H9 (cell line): ENCODE measurements at regions not wholly inside any gene's neighbourhood (a gene's known extent, or its start where the extent isn't known, plus 50 kb on each side); places are given as distances from the start of the nearest gene placed in this dataset.
A peak's percentile ranks its signal among the peaks of the same experiment; 100 is the strongest.

Source experiments
- DNase-seq: peaks from one replicate; pipeline ENCODE4 v3.0.0-alpha.2; 2017
- H2AFZ ChIP-seq: one replicate; pipeline ENCODE4 v1.6.1; 2013; ENCODE audit warnings: mild to moderate bottlenecking, low read length, control low read depth, moderate library complexity
- H2AK5ac ChIP-seq: 2 replicates; pipeline ENCODE4 v1.6.1; 2013; ENCODE audit warnings: low read length, control low read depth, mixed read lengths; ENCODE audit not compliant: insufficient read length
- H2BK120ac ChIP-seq: one replicate; pipeline ENCODE4 v1.6.1; 2013; ENCODE audit warnings: low read depth, mild to moderate bottlenecking, low read length, control low read depth, inconsistent platforms; ENCODE audit not compliant: poor library complexity, severe bottlenecking
- H2BK12ac ChIP-seq: 2 replicates; pipeline ENCODE4 v1.6.1; 2013; ENCODE audit warnings: low read length, control low read depth, mixed read lengths, low read depth; ENCODE audit not compliant: insufficient read length
- H2BK15ac ChIP-seq: 2 replicates; pipeline ENCODE4 v1.6.1; 2013; ENCODE audit warnings: low read depth, low read length, control low read depth
- H2BK20ac ChIP-seq: one replicate; pipeline ENCODE4 v1.6.1; 2013; ENCODE audit warnings: low read depth, mild to moderate bottlenecking, low read length, control low read depth, inconsistent platforms; ENCODE audit not compliant: poor library complexity, severe bottlenecking
- H2BK5ac ChIP-seq: 2 replicates; pipeline ENCODE4 v1.6.1; 2013; ENCODE audit warnings: low read length, control low read depth, mixed read lengths; ENCODE audit not compliant: insufficient read length
- H3K14ac ChIP-seq: 2 replicates; pipeline ENCODE4 v1.6.1; 2013; ENCODE audit warnings: low read length, control low read depth; ENCODE audit not compliant: insufficient read depth
- H3K18ac ChIP-seq: 2 replicates; pipeline ENCODE4 v1.6.1; 2013; ENCODE audit warnings: low read depth, mild to moderate bottlenecking, mixed read lengths, low read length, control low read depth; ENCODE audit not compliant: insufficient read length
- H3K23ac ChIP-seq: 2 replicates; pipeline ENCODE4 v1.6.1; 2013; ENCODE audit warnings: low read length, control low read depth, mixed read lengths, low read depth; ENCODE audit not compliant: insufficient read length
- H3K23me2 ChIP-seq: 2 replicates; pipeline ENCODE4 v1.6.1; 2013; ENCODE audit warnings: low read depth, mild to moderate bottlenecking, mixed read lengths, low read length, control low read depth; ENCODE audit not compliant: insufficient read length, poor library complexity, severe bottlenecking
- H3K27ac ChIP-seq: 2 replicates; pipeline ENCODE4 v1.5.1; 2013; ENCODE audit warnings: low read length, control low read depth, mixed read lengths, low read depth; ENCODE audit not compliant: insufficient read length
- H3K27me3 ChIP-seq: 2 replicates; pipeline ENCODE4 v1.6.1; 2013; ENCODE audit warnings: low read length, control low read depth, inconsistent platforms; ENCODE audit not compliant: insufficient read depth
- H3K4ac ChIP-seq: 2 replicates; pipeline ENCODE4 v1.6.1; 2013; ENCODE audit warnings: low read depth, mild to moderate bottlenecking, control low read depth, inconsistent platforms, low read length, moderate library complexity
- H3K4me1 ChIP-seq: 2 replicates; pipeline ENCODE4 v1.6.1; 2013; ENCODE audit warnings: low read length, control low read depth, inconsistent platforms; ENCODE audit not compliant: insufficient read depth
- H3K4me2 ChIP-seq: 2 replicates; pipeline ENCODE4 v1.6.1; 2013; ENCODE audit warnings: low read length, control low read depth, mixed read lengths; ENCODE audit not compliant: insufficient read length, insufficient read depth
- H3K56ac ChIP-seq: 2 replicates; pipeline ENCODE4 v1.6.1; 2013; ENCODE audit warnings: low read depth, mild to moderate bottlenecking, mixed read lengths, low read length, control low read depth; ENCODE audit not compliant: insufficient read length
- H3K79me1 ChIP-seq: 2 replicates; pipeline ENCODE4 v1.6.1; 2013; ENCODE audit warnings: low read depth, mild to moderate bottlenecking, moderate library complexity, low read length, control low read depth, inconsistent platforms; ENCODE audit not compliant: insufficient read depth, poor library complexity, severe bottlenecking
- H3K79me2 ChIP-seq: 2 replicates; pipeline ENCODE4 v1.6.1; 2013; ENCODE audit warnings: low read length, control low read depth, inconsistent platforms; ENCODE audit not compliant: insufficient read depth
- H3K9ac ChIP-seq: 2 replicates; pipeline ENCODE4 v1.6.1; 2013; ENCODE audit warnings: low read length, control low read depth, mixed read lengths; ENCODE audit not compliant: insufficient read length; ENCODE audit errors: extremely low read depth
- H3K9me3 ChIP-seq: one replicate; pipeline ENCODE4 v1.6.1; 2013; ENCODE audit warnings: low read depth, low read length, inconsistent platforms; ENCODE audit not compliant: control insufficient read depth
- H3T11ph ChIP-seq: one replicate; pipeline ENCODE4 v1.6.1; 2013; ENCODE audit warnings: mild to moderate bottlenecking, low read length, control low read depth, inconsistent platforms
- H4K20me1 ChIP-seq: one replicate; pipeline ENCODE4 v1.6.1; 2013; ENCODE audit not compliant: control insufficient read depth, insufficient read length, insufficient read depth
- H4K5ac ChIP-seq: 2 replicates; pipeline ENCODE4 v1.6.1; 2013; ENCODE audit warnings: low read depth, mild to moderate bottlenecking, mixed read lengths, low read length, control low read depth; ENCODE audit not compliant: insufficient read length
- H4K8ac ChIP-seq: replicated peaks from 2 replicates; pipeline ENCODE4 v1.6.1; 2013; ENCODE audit warnings: low read length, control low read depth, mixed read lengths, low read depth; ENCODE audit not compliant: insufficient read length
- H4K91ac ChIP-seq: 2 replicates; pipeline ENCODE4 v1.6.1; 2013; ENCODE audit warnings: low read depth, mild to moderate bottlenecking, moderate library complexity, mixed read lengths, low read length, control low read depth; ENCODE audit not compliant: insufficient read length
- H3K27ac Mint-ChIP-seq, 3 experiments: 2 replicates in 2 of 3; 3 replicates in 1 of 3; pipeline ENCODE4 v1.8.0; 2020 to 2021; ENCODE audit warnings: mixed read lengths in 3 of 3, mild to moderate bottlenecking in 1 of 3, moderate library complexity in 1 of 3
- H3K27me3 Mint-ChIP-seq: 2 replicates; pipeline ENCODE4 v1.8.0; 2021; ENCODE audit warnings: low read depth, mild to moderate bottlenecking, moderate library complexity, mixed read lengths
- H3K36me3 Mint-ChIP-seq, 3 experiments: 2 replicates in 2 of 3; 3 replicates in 1 of 3; pipeline ENCODE4 v1.8.0; 2020 to 2021; ENCODE audit warnings: low read depth in 3 of 3, mixed read lengths in 3 of 3; ENCODE audit not compliant: insufficient read depth in 1 of 3
- H3K4me1 Mint-ChIP-seq, 2 experiments: 2 replicates each; pipeline ENCODE4 v1.8.0; 2020; ENCODE audit warnings: mixed read lengths in 2 of 2
- H3K4me3 Mint-ChIP-seq, 2 experiments: 2 replicates in 1 of 2; 3 replicates in 1 of 2; pipeline ENCODE4 v1.8.0; 2020 to 2021; ENCODE audit warnings: mild to moderate bottlenecking in 2 of 2, mixed read lengths in 2 of 2, moderate library complexity in 1 of 2
- H3K9me3 Mint-ChIP-seq, 2 experiments: 2 replicates in 1 of 2; 3 replicates in 1 of 2; pipeline ENCODE4 v1.8.0; 2020; ENCODE audit warnings: mild to moderate bottlenecking in 2 of 2, mixed read lengths in 2 of 2, moderate library complexity in 1 of 2
- CTCF ChIP-seq: fragments of 200-600 bp; sonication (generic); conservative IDR thresholded peaks from 3 replicates; pipeline ENCODE4 v1.8.0; 2021; ENCODE audit warnings: antibody characterized with exemption, mild to moderate bottlenecking
- WGBS: extraction: QIAGEN DNeasy Blood & Tissue Kit; methylation state at CpG from one replicate; pipeline ENCODE4 v1.1.7; 2013; ENCODE audit warnings: missing lambda C conversion rate, low lambda C conversion rate, mixed read lengths; ENCODE audit not compliant: insufficient read length; ENCODE audit errors: extremely low coverage; 5-methylcytosine and 5-hydroxymethylcytosine counted together

GRCh38 chr1:147083919-147084272 is 88.4 kb downstream of the PRKAB2 start:
- Histone ChIP-seq H4K8ac (no peak overlapping the region), H3K9ac (peak overlapping the region; percentile 23), H2BK5ac (no peak overlapping the region), H4K91ac (no peak overlapping the region), H3K4me2 (peak overlapping the region; percentile 46), H3K27ac (no peak overlapping the region), H2AFZ (no peak overlapping the region), H3K79me2 (no peaks in the 10 kb centered on the region), H2BK12ac (no peak overlapping the region), H4K5ac (no peak overlapping the region), H3K23me2 (peaks cover 16% of the 10 kb centered on the region), H2BK15ac (no peak overlapping the region), H2AK5ac (no peak overlapping the region), H2BK20ac (no peak overlapping the region), H3K9me3 (no peaks in the 10 kb centered on the region), H3K4ac (no peak overlapping the region), H3T11ph (no peak overlapping the region), H3K79me1 (no peaks in the 10 kb centered on the region), H3K56ac (no peak overlapping the region), H3K14ac (no peak overlapping the region; the same call in 1 of the 2 replicates), H3K23ac (no peak overlapping the region), H3K4me1 (no peaks in the 10 kb centered on the region), H3K27me3 (peaks cover 36% of the 10 kb centered on the region), H3K18ac (no peak overlapping the region), H4K20me1 (no peaks in the 10 kb centered on the region), H2BK120ac (no peak overlapping the region)
- no peak for DNase-seq
- Mint-ChIP-seq H3K4me1 (peaks cover 22 to 33% of the 10 kb centered on the region in 2 experiments), H3K27ac (peak overlapping the region in 2 of 3 experiments; percentile 100; a peak in 2 of 7 replicates), H3K9me3 (peaks cover 3 to 6% of the 10 kb centered on the region in 2 experiments; a peak in 3 of 5 replicates), H3K36me3 (peaks cover 0 to 2% (median 0%) of the 10 kb centered on the region in 3 experiments; a peak in 1 of 7 replicates), H3K27me3 (peaks cover 75% of the 10 kb centered on the region), H3K4me3 (peak overlapping the region; percentile 90 to 96)
- TF ChIP-seq CTCF: no peak
- no CpG with 5 or more reads among the region's 18 CpGs for WGBS
